Colonic mucosa (tissue), 4 donors: ENCODE measurements at regions not wholly inside any gene's neighbourhood (a gene's known extent, or its start where the extent isn't known, plus 50 kb on each side); places are given as distances from the start of the nearest gene placed in this dataset.

Source experiments
- DNase-seq: peaks from one replicate; pipeline ENCODE4 v3.0.0-alpha.2; 2020
- H3K27ac ChIP-seq: fragments of 200-600 bp; one replicate; pipeline ENCODE4 v1.8.0; 2021
- H3K27me3 ChIP-seq: fragments of 200-600 bp; one replicate; pipeline ENCODE4 v1.8.0; 2021
- H3K36me3 ChIP-seq: fragments of 200-600 bp; one replicate; pipeline ENCODE4 v1.8.0; 2021
- H3K4me1 ChIP-seq: fragments of 200-600 bp; one replicate; pipeline ENCODE4 v1.8.0; 2021; ENCODE audit warnings: mild to moderate bottlenecking
- H3K4me3 ChIP-seq: fragments of 200-600 bp; one replicate; pipeline ENCODE4 v1.8.0; 2021
- H3K9ac ChIP-seq, 2 donors: one replicate each; pipeline ENCODE4 v1.7.0; 2013; ENCODE audit warnings: control low read depth in 2 of 2, low read depth in 2 of 2, low read length in 2 of 2
- H3K9me3 ChIP-seq: fragments of 200-600 bp; one replicate; pipeline ENCODE4 v1.8.0; 2021
- CTCF ChIP-seq: fragments of 200-600 bp; IDR thresholded peaks from one replicate; pipeline ENCODE4 v1.8.0; 2022; ENCODE audit warnings: antibody characterized with exemption, mild to moderate bottlenecking
- intact Hi-C: fragments of 100-400 bp; cut with DNase I; formaldehyde crosslinking; loops from one replicate; pipeline ENCODE4 v1.14.1; 2022
- donor health status: healthy.
- donor health status: DM: no; HTN: no; CAD: no.
- donor health status: DM: no; HTN: no; CAD: no.

GRCh38 chr7:18387191-18387735, 108.3 kb upstream of the HDAC9 start:
- H3K27ac ChIP-seq: no peak overlapping the region
- H3K4me1 ChIP-seq: no peaks in the 10 kb centered on the region
- intact Hi-C loops: no loop called here
- no peak for TF ChIP-seq CTCF
- no peak overlapping the region for H3K4me3 ChIP-seq
- H3K27me3 ChIP-seq: no peaks in the 10 kb centered on the region
- H3K9me3 ChIP-seq: no peaks in the 10 kb centered on the region
- DNase-seq: no peak
- no peaks in the 10 kb centered on the region for H3K36me3 ChIP-seq
- H3K9ac ChIP-seq: no peak overlapping the region

- H3K27me3 ChIP-seq: no peaks in the 10 kb centered on the region
- no peak for TF ChIP-seq CTCF
- H3K9me3 ChIP-seq: no peaks in the 10 kb centered on the region
- H3K9ac ChIP-seq: no peak overlapping the region
- no peaks in the 10 kb centered on the region for H3K4me1 ChIP-seq
- intact Hi-C loops: no loop called here
- no peak overlapping the region for H3K4me3 ChIP-seq
- no peak overlapping the region for H3K27ac ChIP-seq
- DNase-seq: no peak
- no peaks in the 10 kb centered on the region for H3K36me3 ChIP-seq
These were observed 105.0 kb upstream of the HDAC9 start for GRCh38 chr7:18390535-18390907.

- Histone ChIP-seq H3K4me1 (no peaks in the 10 kb centered on the region), H3K27me3 (no peaks in the 10 kb centered on the region), H3K9ac (no peak overlapping the region), H3K9me3 (no peaks in the 10 kb centered on the region), H3K36me3 (no peaks in the 10 kb centered on the region), H3K27ac (no peak overlapping the region), H3K4me3 (no peak overlapping the region)
- TF ChIP-seq CTCF: no peak
- DNase-seq: no peak
- intact Hi-C loops: no loop called here
These were observed 102.0 kb upstream of the HDAC9 start for GRCh38 chr7:18393465-18394118.

GRCh38 chr7:18395868-18396267, 99.7 kb upstream of the HDAC9 start:
- Histone ChIP-seq H3K36me3 (no peaks in the 10 kb centered on the region), H3K9me3 (no peaks in the 10 kb centered on the region), H3K4me1 (no peaks in the 10 kb centered on the region), H3K4me3 (no peak overlapping the region), H3K9ac (no peak overlapping the region), H3K27me3 (no peaks in the 10 kb centered on the region), H3K27ac (no peak overlapping the region)
- TF ChIP-seq CTCF: no peak
- no peak for DNase-seq
- intact Hi-C loops: no loop called here

GRCh38 chr7:18396953-18397352, 98.6 kb upstream of the HDAC9 start:
- no peak for DNase-seq
- intact Hi-C loops: no loop called here
- TF ChIP-seq CTCF: no peak
- Histone ChIP-seq H3K27me3 (no peaks in the 10 kb centered on the region), H3K36me3 (no peaks in the 10 kb centered on the region), H3K9ac (no peak overlapping the region), H3K9me3 (no peaks in the 10 kb centered on the region), H3K27ac (no peak overlapping the region), H3K4me3 (no peak overlapping the region), H3K4me1 (no peaks in the 10 kb centered on the region)
